ENCODE measurements at regions not wholly inside any gene's neighbourhood (a gene's known extent, or its start where the extent isn't known, plus 50 kb on each side); places are given as distances from the start of the nearest gene placed in this dataset.

DNA sequence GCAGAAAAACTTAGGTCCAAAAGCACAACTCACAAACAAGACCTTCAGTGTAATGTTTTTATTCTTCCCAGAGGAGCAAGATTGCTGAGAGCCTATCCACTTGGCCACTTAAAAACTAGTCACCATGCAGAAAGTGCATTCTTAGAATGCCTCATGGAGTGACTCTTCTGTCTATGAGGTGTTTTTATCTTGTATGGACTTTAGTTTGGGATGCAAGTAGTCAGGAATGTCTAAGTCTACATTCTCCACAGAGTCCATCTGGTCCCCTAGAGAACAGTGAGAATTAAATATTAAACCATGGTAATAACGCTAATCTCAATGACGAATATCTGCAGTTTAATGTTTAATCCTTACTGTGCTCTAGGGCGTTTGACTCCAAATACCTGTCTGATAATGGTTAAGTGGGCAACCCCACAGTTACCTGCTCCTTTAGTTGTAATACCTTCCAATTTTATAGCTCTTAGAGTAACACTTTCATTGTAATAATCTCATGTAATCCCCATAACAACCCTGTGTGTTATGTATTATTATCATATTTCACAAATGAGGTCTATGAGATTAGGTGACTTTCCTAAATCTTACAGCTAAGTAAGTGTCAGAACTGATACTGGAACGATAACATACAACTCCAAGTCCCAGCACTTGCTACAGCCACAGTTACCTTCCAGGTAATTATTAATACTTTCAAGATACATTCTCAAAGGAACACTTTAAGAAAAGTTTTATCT is 235.6 kb upstream of the JADE1 start:
- TF ChIP-seq, protein P1, sequence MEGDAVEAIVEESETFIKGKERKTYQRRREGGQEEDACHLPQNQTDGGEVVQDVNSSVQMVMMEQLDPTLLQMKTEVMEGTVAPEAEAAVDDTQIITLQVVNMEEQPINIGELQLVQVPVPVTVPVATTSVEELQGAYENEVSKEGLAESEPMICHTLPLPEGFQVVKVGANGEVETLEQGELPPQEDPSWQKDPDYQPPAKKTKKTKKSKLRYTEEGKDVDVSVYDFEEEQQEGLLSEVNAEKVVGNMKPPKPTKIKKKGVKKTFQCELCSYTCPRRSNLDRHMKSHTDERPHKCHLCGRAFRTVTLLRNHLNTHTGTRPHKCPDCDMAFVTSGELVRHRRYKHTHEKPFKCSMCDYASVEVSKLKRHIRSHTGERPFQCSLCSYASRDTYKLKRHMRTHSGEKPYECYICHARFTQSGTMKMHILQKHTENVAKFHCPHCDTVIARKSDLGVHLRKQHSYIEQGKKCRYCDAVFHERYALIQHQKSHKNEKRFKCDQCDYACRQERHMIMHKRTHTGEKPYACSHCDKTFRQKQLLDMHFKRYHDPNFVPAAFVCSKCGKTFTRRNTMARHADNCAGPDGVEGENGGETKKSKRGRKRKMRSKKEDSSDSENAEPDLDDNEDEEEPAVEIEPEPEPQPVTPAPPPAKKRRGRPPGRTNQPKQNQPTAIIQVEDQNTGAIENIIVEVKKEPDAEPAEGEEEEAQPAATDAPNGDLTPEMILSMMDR (conservative IDR thresholded peaks at IDR 0.05) = no peak
- TF ChIP-seq ZFX (IDR thresholded peaks at IDR 0.05) = no peak
